ENCODE measurements at regions not wholly inside any gene's neighbourhood (a gene's known extent, or its start where the extent isn't known, plus 50 kb on each side); places are given as distances from the start of the nearest gene placed in this dataset.

GRCh38 chr1:237975376-237975775 is 84.7 kb upstream of the ZP4 start (continued):
- TF ChIP-seq PRDM2 (tag by site-specific recombination; IDR thresholded peaks at IDR 0.05; ENCODE audit: borderline replicate concordance) (no peak), ZBTB8A (tag by site-specific recombination; IDR thresholded peaks at IDR 0.05) (no peak), HOXA7 (CRISPR knock-in tag; IDR thresholded peaks at IDR 0.05; ENCODE audit: borderline replicate concordance) (no peak), ZNF138 (tag by site-specific recombination; IDR thresholded peaks at IDR 0.05; ENCODE audit: borderline replicate concordance) (no peak)

DNA sequence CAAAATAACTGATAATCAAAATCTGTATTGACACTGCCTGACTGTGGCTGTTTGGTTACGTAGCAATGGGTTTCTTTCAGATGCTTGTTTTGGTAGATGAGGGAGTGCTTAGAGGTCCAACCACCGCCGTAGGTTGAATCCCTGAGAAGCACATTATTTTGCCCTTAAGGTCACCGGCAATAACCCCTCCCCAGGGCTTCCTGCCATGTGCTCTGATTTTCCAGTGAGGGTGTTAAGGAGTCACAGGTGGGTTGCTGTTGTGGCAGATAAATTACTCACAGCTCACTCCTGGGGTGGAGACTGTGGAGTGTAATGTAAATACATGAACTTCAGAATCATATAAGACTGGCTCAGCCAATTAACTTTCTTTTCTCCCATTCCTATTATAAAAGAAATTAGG is 81.5 kb upstream of the ZP4 start:
- ChIA-PET CTCF (interaction anchor here (0.5 kb wide), 1 partner anchor 258 kb away, joined by 3 read pairs; no protein-coding TSS in a partner anchor), POLR2A (no interaction called here)
- H3K36me3 ChIP-seq (ENCODE audit: control insufficient read depth in 2 of 2, insufficient read depth in 1 of 2, low read length in 2 of 2), result no peaks in the 10 kb centered on the region
- no peak overlapping the region for H3K4me3 ChIP-seq (ENCODE audit: low read depth, low read length)
- no peaks in the 10 kb centered on the region for H3K9me3 ChIP-seq (ENCODE audit: control insufficient read depth, insufficient read depth, low read depth, low read length)
- no peaks in the 10 kb centered on the region for H3K4me1 ChIP-seq (ENCODE audit: control insufficient read depth, insufficient read depth, low read length)
- TF ChIP-seq ZNF558 (tag by site-specific recombination; IDR thresholded peaks at IDR 0.05) (no peak), KLF1 (tag by site-specific recombination; IDR thresholded peaks at IDR 0.05) (no peak), ZBTB11 (tag by site-specific recombination; conservative IDR thresholded peaks at IDR 0.05; ENCODE audit: low read depth) (no peak), ZNF623 (tag by site-specific recombination; IDR thresholded peaks at IDR 0.05) (no peak)
- TF ChIP-seq, protein P1, sequence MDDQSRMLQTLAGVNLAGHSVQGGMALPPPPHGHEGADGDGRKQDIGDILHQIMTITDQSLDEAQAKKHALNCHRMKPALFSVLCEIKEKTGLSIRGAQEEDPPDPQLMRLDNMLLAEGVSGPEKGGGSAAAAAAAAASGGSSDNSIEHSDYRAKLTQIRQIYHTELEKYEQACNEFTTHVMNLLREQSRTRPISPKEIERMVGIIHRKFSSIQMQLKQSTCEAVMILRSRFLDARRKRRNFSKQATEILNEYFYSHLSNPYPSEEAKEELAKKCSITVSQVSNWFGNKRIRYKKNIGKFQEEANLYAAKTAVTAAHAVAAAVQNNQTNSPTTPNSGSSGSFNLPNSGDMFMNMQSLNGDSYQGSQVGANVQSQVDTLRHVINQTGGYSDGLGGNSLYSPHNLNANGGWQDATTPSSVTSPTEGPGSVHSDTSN (CRISPR knock-in tag; IDR thresholded peaks at IDR 0.05), result no peak
- TF ChIP-seq, protein P2, sequence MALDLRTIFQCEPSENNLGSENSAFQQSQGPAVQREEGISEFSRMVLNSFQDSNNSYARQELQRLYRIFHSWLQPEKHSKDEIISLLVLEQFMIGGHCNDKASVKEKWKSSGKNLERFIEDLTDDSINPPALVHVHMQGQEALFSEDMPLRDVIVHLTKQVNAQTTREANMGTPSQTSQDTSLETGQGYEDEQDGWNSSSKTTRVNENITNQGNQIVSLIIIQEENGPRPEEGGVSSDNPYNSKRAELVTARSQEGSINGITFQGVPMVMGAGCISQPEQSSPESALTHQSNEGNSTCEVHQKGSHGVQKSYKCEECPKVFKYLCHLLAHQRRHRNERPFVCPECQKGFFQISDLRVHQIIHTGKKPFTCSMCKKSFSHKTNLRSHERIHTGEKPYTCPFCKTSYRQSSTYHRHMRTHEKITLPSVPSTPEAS (tag by site-specific recombination; IDR thresholded peaks at IDR 0.05), result no peak
- H3K27ac ChIP-seq (ENCODE audit: extremely low read depth, low read depth, low read length), result no peak overlapping the region

DNA sequence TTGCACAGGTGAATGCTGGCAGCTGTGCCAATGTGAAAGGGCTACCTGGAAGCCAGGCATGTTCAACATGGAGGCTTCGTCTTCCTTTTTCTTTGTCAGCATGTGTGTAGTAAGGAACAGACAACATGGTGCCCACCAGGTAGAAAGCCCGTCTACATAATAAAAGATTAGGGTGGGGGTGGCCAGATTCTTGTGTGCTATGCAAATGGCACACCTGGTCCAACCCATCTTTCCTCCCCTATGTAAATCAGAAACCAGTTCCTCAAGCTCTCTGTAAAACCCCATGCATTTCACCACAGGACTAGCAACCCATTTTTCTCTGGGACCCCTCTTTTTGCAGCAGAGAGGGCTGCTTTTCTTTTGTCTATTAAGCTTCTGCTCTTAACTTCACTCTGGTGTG is 72.3 kb upstream of the ZP4 start:
- POLR2A ChIA-PET, result no interaction called here
- H3K27ac ChIP-seq (ENCODE audit: extremely low read depth, low read depth, low read length), result no peak overlapping the region
- H3K4me1 ChIP-seq (ENCODE audit: control insufficient read depth, insufficient read depth, low read length), result no peaks in the 10 kb centered on the region
- no peak overlapping the region for H3K4me3 ChIP-seq (ENCODE audit: low read depth, low read length)
- CTCF ChIA-PET, result interaction anchor here (0.7 kb wide), 1 partner anchor 289 kb away, joined by 3 read pairs; no protein-coding TSS in a partner anchor
- H3K36me3 ChIP-seq (ENCODE audit: control insufficient read depth in 2 of 2, insufficient read depth in 1 of 2, low read length in 2 of 2), result no peaks in the 10 kb centered on the region
- no peaks in the 10 kb centered on the region for H3K9me3 ChIP-seq (ENCODE audit: control insufficient read depth, insufficient read depth, low read depth, low read length)
- TF ChIP-seq KLF8 (tag by site-specific recombination; IDR thresholded peaks at IDR 0.05) (no peak), ZNF223 (tag by site-specific recombination; IDR thresholded peaks at IDR 0.05) (no peak), ZNF701 (tag by site-specific recombination; IDR thresholded peaks at IDR 0.05) (no peak), KLF16 (tag by site-specific recombination; IDR thresholded peaks at IDR 0.05) (no peak), ZNF514 (tag by site-specific recombination; IDR thresholded peaks at IDR 0.05) (no peak), ZBTB1 (tag by site-specific recombination; IDR thresholded peaks at IDR 0.05) (no peak), ZNF513 (tag by site-specific recombination; IDR thresholded peaks at IDR 0.05) (no peak), ZNF621 (tag by site-specific recombination; IDR thresholded peaks at IDR 0.05) (no peak), REPIN1 (tag by site-specific recombination; IDR thresholded peaks at IDR 0.05; ENCODE audit: low read depth) (no peak)
- TF ChIP-seq, protein P1 (CRISPR knock-in tag; IDR thresholded peaks at IDR 0.05), result no peak
